ENCODE measurements at regions not wholly inside any gene's neighbourhood (a gene's known extent, or its start where the extent isn't known, plus 50 kb on each side); places are given as distances from the start of the nearest gene placed in this dataset.

DNA sequence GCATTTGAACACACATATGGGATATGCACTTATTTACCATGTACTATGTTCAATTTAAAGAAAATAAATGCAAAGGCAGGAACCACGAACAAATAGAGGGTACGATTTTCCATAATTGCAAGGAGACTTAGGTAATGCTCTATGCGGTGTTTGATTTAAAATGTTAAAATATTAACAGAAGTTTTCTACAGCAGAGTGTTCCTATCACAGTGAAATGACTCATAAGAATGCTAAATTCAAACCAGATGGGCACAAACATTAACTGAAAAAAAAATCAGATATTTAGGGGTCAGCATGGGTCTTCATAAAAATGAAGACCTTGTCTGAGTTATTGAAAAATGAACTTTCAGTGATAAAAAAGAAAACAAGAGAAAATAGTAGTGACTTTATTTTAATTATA, 65.4 kb downstream of the LLPH start:
- WGBS (ENCODE audit: insufficient coverage), result no CpG with 5 or more reads among the region's 3 CpGs
- POLR2A ChIA-PET, result no interaction called here
- intact Hi-C loops (cut with micrococcal nuclease), result no loop called here

GRCh38 chr12:66063916-66064315, 66.6 kb downstream of the LLPH start:
- ChIA-PET CTCF (interaction anchor here (1.2 kb wide), 1 partner anchor 1170 kb away, joined by 3 read pairs; no protein-coding TSS in a partner anchor), POLR2A (no interaction called here)
- Histone ChIP-seq H3K27ac (ENCODE audit: low read length in 2 of 2) (no peak overlapping the region), H2AFZ (ENCODE audit: insufficient read depth, low read depth, low read length, poor library complexity, severe bottlenecking) (no peak overlapping the region), H3K4me1 (ENCODE audit: control insufficient read depth in 2 of 2, insufficient read depth in 2 of 2, low read length in 2 of 2) (peaks cover 6 to 13% of the 10 kb centered on the region in 2 donors), H3K4me3 (ENCODE audit: control extremely low read depth in 1 of 5, extremely low read depth in 1 of 5, insufficient read depth in 1 of 5, low read depth in 2 of 5, low read length in 4 of 5) (no peak overlapping the region), H3K36me3 (replicated peaks in 1 of 2; ENCODE audit: control extremely low read depth in 1 of 2, control insufficient read depth in 1 of 2, extremely low read depth in 1 of 2, insufficient read depth in 2 of 2, low read length in 1 of 2) (no peaks in the 10 kb centered on the region), H3K4me2 (replicated peaks; ENCODE audit: low read depth, low read length, poor library complexity, severe bottlenecking) (no peak overlapping the region), H3K79me2 (ENCODE audit: control insufficient read depth, insufficient read depth, low read length) (no peaks in the 10 kb centered on the region), H3K27me3 (replicated peaks in 1 of 4; ENCODE audit: control extremely low read depth in 1 of 4, control insufficient read depth in 3 of 4, insufficient read depth in 4 of 4, low read length in 3 of 4) (peaks cover 0 to 6% (median 0%) of the 10 kb centered on the region in 4 experiments), H3K9me3 (ENCODE audit: control extremely low read depth in 1 of 3, control insufficient read depth in 2 of 3, insufficient read depth in 1 of 3, low read length in 2 of 3) (peaks cover 0 to 6% (median 2%) of the 10 kb centered on the region in 3 donors), H4K20me1 (ENCODE audit: control insufficient read depth, insufficient read depth, low read length, poor library complexity, severe bottlenecking) (no peaks in the 10 kb centered on the region), H3K9ac (ENCODE audit: low read length) (no peak overlapping the region)
- ATAC-seq (ENCODE audit: low read depth), result no peak
- H3K27ac Mint-ChIP-seq, result no peak overlapping the region
- H3K4me3 Mint-ChIP-seq, result no peak overlapping the region
- WGBS (ENCODE audit: insufficient coverage), result 80% methylated on average over 1 of the region's 3 CpGs
- no peak for TF ChIP-seq CTCF (IDR thresholded peaks at IDR 0.05)
- TF ChIP-seq EZH2 (IDR thresholded peaks at IDR 0.05; ENCODE audit: borderline replicate concordance, insufficient read depth, low read depth, low read length, poor library complexity, severe bottlenecking), result no peak
- H3K27me3 Mint-ChIP-seq, result peaks cover 21% of the 10 kb centered on the region
- H3K4me1 Mint-ChIP-seq, result peaks cover 10% of the 10 kb centered on the region
- H3K9me3 Mint-ChIP-seq (ENCODE audit: insufficient read depth), result no peaks in the 10 kb centered on the region
- DNase-seq, result no peak
- intact Hi-C loops (cut with micrococcal nuclease), result no loop called here

More for the DNA sequence above, 65.4 kb downstream of the LLPH start:
- CTCF ChIA-PET, result no interaction called here
- ATAC-seq (ENCODE audit: low read depth), result no peak
- Mint-ChIP-seq H3K27ac (no peak overlapping the region), H3K9me3 (ENCODE audit: insufficient read depth) (no peaks in the 10 kb centered on the region), H3K4me3 (no peak overlapping the region), H3K4me1 (peaks cover 10% of the 10 kb centered on the region), H3K27me3 (peaks cover 21% of the 10 kb centered on the region)
- Histone ChIP-seq H3K4me3 (ENCODE audit: control extremely low read depth in 1 of 5, extremely low read depth in 1 of 5, insufficient read depth in 1 of 5, low read depth in 2 of 5, low read length in 4 of 5) (no peak overlapping the region), H3K9ac (ENCODE audit: low read length) (no peak overlapping the region), H3K79me2 (ENCODE audit: control insufficient read depth, insufficient read depth, low read length) (no peaks in the 10 kb centered on the region), H3K27me3 (replicated peaks in 1 of 4; ENCODE audit: control extremely low read depth in 1 of 4, control insufficient read depth in 3 of 4, insufficient read depth in 4 of 4, low read length in 3 of 4) (peaks cover 0 to 6% (median 0%) of the 10 kb centered on the region in 4 experiments), H3K9me3 (ENCODE audit: control extremely low read depth in 1 of 3, control insufficient read depth in 2 of 3, insufficient read depth in 1 of 3, low read length in 2 of 3) (peaks cover 0 to 6% (median 2%) of the 10 kb centered on the region in 3 donors), H4K20me1 (ENCODE audit: control insufficient read depth, insufficient read depth, low read length, poor library complexity, severe bottlenecking) (no peaks in the 10 kb centered on the region), H3K4me1 (ENCODE audit: control insufficient read depth in 2 of 2, insufficient read depth in 2 of 2, low read length in 2 of 2) (peaks cover 6 to 13% of the 10 kb centered on the region in 2 donors), H3K4me2 (replicated peaks; ENCODE audit: low read depth, low read length, poor library complexity, severe bottlenecking) (no peak overlapping the region), H3K36me3 (replicated peaks in 1 of 2; ENCODE audit: control extremely low read depth in 1 of 2, control insufficient read depth in 1 of 2, extremely low read depth in 1 of 2, insufficient read depth in 2 of 2, low read length in 1 of 2) (no peaks in the 10 kb centered on the region), H3K27ac (ENCODE audit: low read length in 2 of 2) (no peak overlapping the region), H2AFZ (ENCODE audit: insufficient read depth, low read depth, low read length, poor library complexity, severe bottlenecking) (no peak overlapping the region)
- TF ChIP-seq EZH2 (IDR thresholded peaks at IDR 0.05; ENCODE audit: borderline replicate concordance, insufficient read depth, low read depth, low read length, poor library complexity, severe bottlenecking), result no peak
- no peak for TF ChIP-seq CTCF (IDR thresholded peaks at IDR 0.05)
- DNase-seq, result no peak

Data from B cell (primary cell).